GM23338 (cell line): ENCODE measurements at regions not wholly inside any gene's neighbourhood (a gene's known extent, or its start where the extent isn't known, plus 50 kb on each side); places are given as distances from the start of the nearest gene placed in this dataset.

Experiments
- ATAC-seq: fragments of 200-7000 bp; cut with Tn5 transposase; 3 replicates; pipeline ENCODE4 v1.9.1; 2020
- DNase-seq: peaks from one replicate; pipeline ENCODE4 v3.0.0-alpha.2; 2015; ENCODE audit warnings: low spot score
- H2AFZ ChIP-seq: fragments of 200-600 bp; sonication (generic); 2 replicates; pipeline ENCODE4 v1.8.0; 2016; ENCODE audit warnings: antibody characterized with exemption, mild to moderate bottlenecking, moderate library complexity
- H3F3A ChIP-seq: fragments of 200-600 bp; sonication (generic); replicated peaks from 2 replicates; pipeline ENCODE4 v1.8.0; 2017; ENCODE audit warnings: antibody characterized with exemption, mixed run types, low read depth
- H3K27ac ChIP-seq: fragments of 200-600 bp; sonication (generic); 2 replicates; pipeline ENCODE4 v1.6.1; 2016; ENCODE audit warnings: low read depth
- H3K27me3 ChIP-seq: fragments of 200-600 bp; sonication (generic); 2 replicates; pipeline ENCODE4 v1.8.0; 2016; ENCODE audit warnings: mild to moderate bottlenecking, mixed run types, moderate library complexity; ENCODE audit not compliant: insufficient read depth
- H3K36me3 ChIP-seq: fragments of 200-600 bp; sonication (generic); 2 replicates; pipeline ENCODE4 v1.8.0; 2016; ENCODE audit warnings: mild to moderate bottlenecking; ENCODE audit not compliant: insufficient read depth
- H3K4me1 ChIP-seq: fragments of 200-600 bp; sonication (generic); 2 replicates; pipeline ENCODE4 v1.8.0; 2016; ENCODE audit warnings: mild to moderate bottlenecking, moderate library complexity; ENCODE audit not compliant: insufficient read depth
- H3K4me2 ChIP-seq: fragments of 200-600 bp; sonication (generic); 2 replicates; pipeline ENCODE4 v1.7.1; 2017; ENCODE audit warnings: mixed run types
- H3K4me3 ChIP-seq: fragments of 200-600 bp; sonication (generic); 2 replicates; pipeline ENCODE4 v1.6.1; 2016; ENCODE audit warnings: mixed run types
- H3K79me2 ChIP-seq: fragments of 200-600 bp; sonication (generic); replicated peaks from 2 replicates; pipeline ENCODE4 v1.8.0; 2017; ENCODE audit warnings: mild to moderate bottlenecking; ENCODE audit not compliant: insufficient read depth
- H3K9me2 ChIP-seq: fragments of 200-600 bp; sonication (generic); 2 replicates; pipeline ENCODE4 v1.8.0; 2017; ENCODE audit not compliant: insufficient read depth
- H4K20me1 ChIP-seq: fragments of 200-600 bp; sonication (generic); replicated peaks from 2 replicates; pipeline ENCODE4 v1.8.0; 2017; ENCODE audit warnings: mild to moderate bottlenecking; ENCODE audit not compliant: insufficient read depth
- H3K27ac Mint-ChIP-seq: 2 replicates; pipeline ENCODE4 v1.8.0; 2020; ENCODE audit warnings: inconsistent platforms, mild to moderate bottlenecking, moderate library complexity, mixed read lengths
- H3K27me3 Mint-ChIP-seq: 3 replicates; pipeline ENCODE4 v1.8.0; 2022; ENCODE audit warnings: low read depth, mild to moderate bottlenecking, moderate library complexity, mixed read lengths, inconsistent platforms; ENCODE audit not compliant: insufficient read depth, poor library complexity
- H3K36me3 Mint-ChIP-seq: 3 replicates; pipeline ENCODE4 v1.8.0; 2021; ENCODE audit warnings: low read depth, mild to moderate bottlenecking, inconsistent platforms, moderate library complexity, mixed read lengths
- H3K4me1 Mint-ChIP-seq: 3 replicates; pipeline ENCODE4 v1.8.0; 2020; ENCODE audit warnings: mild to moderate bottlenecking, inconsistent platforms, mixed read lengths
- H3K4me3 Mint-ChIP-seq: 3 replicates; pipeline ENCODE4 v1.8.0; 2021; ENCODE audit warnings: moderate library complexity, mild to moderate bottlenecking, inconsistent platforms, mixed read lengths
- H3K9me3 Mint-ChIP-seq: 3 replicates; pipeline ENCODE4 v1.8.0; 2020; ENCODE audit warnings: moderate library complexity, mild to moderate bottlenecking, inconsistent platforms, mixed read lengths
- CREB1 ChIP-seq: fragments of 250-450 bp; sonication (Bioruptor Pico); IDR thresholded peaks from 2 replicates; pipeline ENCODE4 v1.5.0; 2020; ENCODE audit warnings: low read depth, mild to moderate bottlenecking, moderate library complexity
- ETS1 ChIP-seq: IDR thresholded peaks from 2 replicates; pipeline ENCODE4 v1.6.1; 2016; ENCODE audit warnings: antibody characterized with exemption
- EZH2 ChIP-seq: fragments of 200-600 bp; sonication (generic); IDR thresholded peaks from one replicate; pipeline ENCODE4 v1.8.0; 2017; ENCODE audit warnings: antibody characterized with exemption, mild to moderate bottlenecking, low read depth; ENCODE audit not compliant: unreplicated experiment
- JUNB ChIP-seq: IDR thresholded peaks from one replicate; pipeline ENCODE4 v1.6.1; 2016; ENCODE audit warnings: antibody characterized with exemption; ENCODE audit not compliant: unreplicated experiment
- NANOG ChIP-seq: IDR thresholded peaks from 2 replicates; pipeline ENCODE4 v1.6.1; 2016; ENCODE audit warnings: antibody characterized with exemption, borderline replicate concordance
- POLR2AphosphoS5 ChIP-seq: IDR thresholded peaks from 2 replicates; pipeline ENCODE4 v1.6.1; 2016; ENCODE audit warnings: antibody characterized with exemption, low read depth
- ZNF114 ChIP-seq: fragments of 250-450 bp; sonication (Bioruptor Pico); IDR thresholded peaks from 2 replicates; pipeline ENCODE4 v1.5.0; 2020; ENCODE audit warnings: mild to moderate bottlenecking, moderate library complexity
- ZNF331 ChIP-seq: fragments of 250-450 bp; sonication (Bioruptor Pico); IDR thresholded peaks from 2 replicates; pipeline ENCODE4 v1.5.0; 2020; ENCODE audit warnings: low read depth, mild to moderate bottlenecking, moderate library complexity
- ZNF462 ChIP-seq: fragments of 250-450 bp; sonication (Bioruptor Pico); IDR thresholded peaks from 2 replicates; pipeline ENCODE4 v1.5.0; 2020; ENCODE audit warnings: mild to moderate bottlenecking, moderate library complexity

DNA sequence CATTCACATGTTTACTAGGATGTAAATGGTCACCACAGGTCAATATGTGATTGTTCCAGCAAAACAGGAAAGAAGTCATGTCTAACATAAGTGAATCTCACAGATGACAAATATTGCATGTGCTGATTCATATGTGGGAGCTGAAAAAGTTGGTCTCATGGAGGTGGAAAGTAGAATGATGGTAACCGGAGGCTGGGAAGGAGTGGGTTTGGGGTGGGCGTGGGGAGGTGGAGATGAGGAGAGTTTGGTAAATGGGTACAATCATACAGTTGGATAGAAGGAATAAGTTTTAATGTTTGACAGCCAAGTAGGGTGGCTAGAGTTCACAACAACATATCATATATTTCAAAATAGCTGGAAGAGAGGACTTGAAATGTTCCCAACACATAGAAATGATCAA lies 83.8 kb upstream of the RANBP3L start:
- peaks cover 1% of the 10 kb centered on the region for H3K27me3 Mint-ChIP-seq
- Histone ChIP-seq H3K27me3 (no peaks in the 10 kb centered on the region), H3K36me3 (no peaks in the 10 kb centered on the region), H4K20me1 (no peaks in the 10 kb centered on the region), H3K9me2 (0 out of 2 replicates have a peak, but pooled peaks cover 3% of the 10 kb centered on the region), H3K4me1 (peaks cover 4% of the 10 kb centered on the region; the same call in 1 of the 2 replicates), H2AFZ (no peak overlapping the region), H3K4me2 (no peak overlapping the region), H3K27ac (no peak overlapping the region), H3K4me3 (no peak overlapping the region), H3F3A (no peaks in the 10 kb centered on the region), H3K79me2 (no peaks in the 10 kb centered on the region)
- H3K36me3 Mint-ChIP-seq: no peaks in the 10 kb centered on the region
- peaks cover 7% of the 10 kb centered on the region; the same call in 2 of the 3 replicates for H3K4me1 Mint-ChIP-seq
- ATAC-seq: no peak
- no peaks in the 10 kb centered on the region for H3K9me3 Mint-ChIP-seq
- H3K27ac Mint-ChIP-seq: no peak overlapping the region
- no peak for TF ChIP-seq JUNB
- TF ChIP-seq ZNF114: no peak
- TF ChIP-seq ZNF331 (CRISPR knock-in tag): no peak
- TF ChIP-seq NANOG: no peak
- DNase-seq: no peak
- H3K4me3 Mint-ChIP-seq: no peak overlapping the region

GRCh38 chr5:36388288-36388687 lies 86.6 kb upstream of the RANBP3L start:
- Mint-ChIP-seq H3K4me3 (no peak overlapping the region), H3K27me3 (peaks cover 5% of the 10 kb centered on the region), H3K36me3 (no peaks in the 10 kb centered on the region), H3K4me1 (peaks cover 10% of the 10 kb centered on the region; the same call in 2 of the 3 replicates), H3K9me3 (no peaks in the 10 kb centered on the region), H3K27ac (no peak overlapping the region)
- H2AFZ ChIP-seq: no peak overlapping the region
- no peak for ATAC-seq
- 0 out of 2 replicates have a peak, but pooled peaks cover 3% of the 10 kb centered on the region for H3K9me2 ChIP-seq
- no peak overlapping the region for H3K4me3 ChIP-seq
- no peaks in the 10 kb centered on the region for H3K79me2 ChIP-seq
- H3K36me3 ChIP-seq: no peaks in the 10 kb centered on the region
- no peak for DNase-seq
- TF ChIP-seq CREB1 (no peak), ZNF114 (no peak)
- no peak overlapping the region for H3K4me2 ChIP-seq
- H4K20me1 ChIP-seq: no peaks in the 10 kb centered on the region
- no peaks in the 10 kb centered on the region for H3K27me3 ChIP-seq
- H3K4me1 ChIP-seq: peaks cover 4% of the 10 kb centered on the region; the same call in 1 of the 2 replicates
- no peaks in the 10 kb centered on the region for H3F3A ChIP-seq
- no peak overlapping the region for H3K27ac ChIP-seq

DNA sequence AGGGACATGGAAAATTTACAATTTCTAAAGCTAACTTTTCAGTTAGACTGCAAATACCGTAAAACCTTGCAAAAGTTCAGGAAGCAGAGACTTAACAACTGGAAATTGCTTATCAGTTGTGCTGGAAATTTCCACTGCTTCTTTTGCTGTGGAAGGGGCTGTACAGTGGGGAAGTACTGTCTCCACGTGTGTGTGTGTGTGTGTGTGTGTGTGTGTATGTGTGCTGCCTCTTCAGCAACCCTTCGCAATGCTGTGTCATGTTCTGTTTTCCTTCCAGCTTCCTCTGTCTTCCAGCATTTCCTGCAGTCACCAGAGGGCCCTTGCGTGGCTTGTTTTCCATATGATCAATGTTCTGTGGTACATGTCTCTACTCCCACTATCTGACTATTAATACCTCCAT lies 87.5 kb upstream of the RANBP3L start:
- no peaks in the 10 kb centered on the region for H3K4me1 ChIP-seq
- no peaks in the 10 kb centered on the region for H3F3A ChIP-seq
- DNase-seq (no peak), ATAC-seq (no peak)
- no peak overlapping the region for H3K4me3 ChIP-seq
- 0 out of 2 replicates have a peak, but pooled peaks cover 3% of the 10 kb centered on the region for H3K9me2 ChIP-seq
- no peaks in the 10 kb centered on the region for H3K36me3 ChIP-seq
- Mint-ChIP-seq H3K4me1 (peaks cover 10% of the 10 kb centered on the region), H3K27me3 (peaks cover 5% of the 10 kb centered on the region), H3K27ac (no peak overlapping the region), H3K4me3 (no peak overlapping the region), H3K9me3 (no peaks in the 10 kb centered on the region), H3K36me3 (no peaks in the 10 kb centered on the region)
- no peaks in the 10 kb centered on the region for H4K20me1 ChIP-seq
- no peak overlapping the region for H3K27ac ChIP-seq
- H3K79me2 ChIP-seq: no peaks in the 10 kb centered on the region
- no peaks in the 10 kb centered on the region for H3K27me3 ChIP-seq
- H2AFZ ChIP-seq: peak overlapping the region; percentile 69; the same call in 1 of the 2 replicates
- H3K4me2 ChIP-seq: no peak overlapping the region
- TF ChIP-seq ETS1 (no peak), POLR2AphosphoS5 (no peak), ZNF462 (CRISPR knock-in tag) (no peak), EZH2 (no peak), NANOG (no peak)
